H9 (cell line): ENCODE measurements at regions not wholly inside any gene's neighbourhood (a gene's known extent, or its start where the extent isn't known, plus 50 kb on each side); places are given as distances from the start of the nearest gene placed in this dataset.

Experiments
- DNase-seq: peaks from one replicate; pipeline ENCODE4 v3.0.0-alpha.2; 2017
- H2AFZ ChIP-seq: one replicate; pipeline ENCODE4 v1.6.1; 2013; ENCODE audit warnings: mild to moderate bottlenecking, low read length, control low read depth, moderate library complexity
- H2AK5ac ChIP-seq: 2 replicates; pipeline ENCODE4 v1.6.1; 2013; ENCODE audit warnings: low read length, control low read depth, mixed read lengths; ENCODE audit not compliant: insufficient read length
- H2BK120ac ChIP-seq: one replicate; pipeline ENCODE4 v1.6.1; 2013; ENCODE audit warnings: low read depth, mild to moderate bottlenecking, low read length, control low read depth, inconsistent platforms; ENCODE audit not compliant: poor library complexity, severe bottlenecking
- H2BK12ac ChIP-seq: 2 replicates; pipeline ENCODE4 v1.6.1; 2013; ENCODE audit warnings: low read length, control low read depth, mixed read lengths, low read depth; ENCODE audit not compliant: insufficient read length
- H2BK15ac ChIP-seq: 2 replicates; pipeline ENCODE4 v1.6.1; 2013; ENCODE audit warnings: low read depth, low read length, control low read depth
- H2BK20ac ChIP-seq: one replicate; pipeline ENCODE4 v1.6.1; 2013; ENCODE audit warnings: low read depth, mild to moderate bottlenecking, low read length, control low read depth, inconsistent platforms; ENCODE audit not compliant: poor library complexity, severe bottlenecking
- H2BK5ac ChIP-seq: 2 replicates; pipeline ENCODE4 v1.6.1; 2013; ENCODE audit warnings: low read length, control low read depth, mixed read lengths; ENCODE audit not compliant: insufficient read length
- H3K14ac ChIP-seq: 2 replicates; pipeline ENCODE4 v1.6.1; 2013; ENCODE audit warnings: low read length, control low read depth; ENCODE audit not compliant: insufficient read depth
- H3K18ac ChIP-seq: 2 replicates; pipeline ENCODE4 v1.6.1; 2013; ENCODE audit warnings: low read depth, mild to moderate bottlenecking, mixed read lengths, low read length, control low read depth; ENCODE audit not compliant: insufficient read length
- H3K23ac ChIP-seq: 2 replicates; pipeline ENCODE4 v1.6.1; 2013; ENCODE audit warnings: low read length, control low read depth, mixed read lengths, low read depth; ENCODE audit not compliant: insufficient read length
- H3K23me2 ChIP-seq: 2 replicates; pipeline ENCODE4 v1.6.1; 2013; ENCODE audit warnings: low read depth, mild to moderate bottlenecking, mixed read lengths, low read length, control low read depth; ENCODE audit not compliant: insufficient read length, poor library complexity, severe bottlenecking
- H3K27ac ChIP-seq: 2 replicates; pipeline ENCODE4 v1.5.1; 2013; ENCODE audit warnings: low read length, control low read depth, mixed read lengths, low read depth; ENCODE audit not compliant: insufficient read length
- H3K27me3 ChIP-seq: 2 replicates; pipeline ENCODE4 v1.6.1; 2013; ENCODE audit warnings: low read length, control low read depth, inconsistent platforms; ENCODE audit not compliant: insufficient read depth
- H3K4ac ChIP-seq: 2 replicates; pipeline ENCODE4 v1.6.1; 2013; ENCODE audit warnings: low read depth, mild to moderate bottlenecking, control low read depth, inconsistent platforms, low read length, moderate library complexity
- H3K4me1 ChIP-seq: 2 replicates; pipeline ENCODE4 v1.6.1; 2013; ENCODE audit warnings: low read length, control low read depth, inconsistent platforms; ENCODE audit not compliant: insufficient read depth
- H3K4me2 ChIP-seq: 2 replicates; pipeline ENCODE4 v1.6.1; 2013; ENCODE audit warnings: low read length, control low read depth, mixed read lengths; ENCODE audit not compliant: insufficient read length, insufficient read depth
- H3K56ac ChIP-seq: 2 replicates; pipeline ENCODE4 v1.6.1; 2013; ENCODE audit warnings: low read depth, mild to moderate bottlenecking, mixed read lengths, low read length, control low read depth; ENCODE audit not compliant: insufficient read length
- H3K79me1 ChIP-seq: 2 replicates; pipeline ENCODE4 v1.6.1; 2013; ENCODE audit warnings: low read depth, mild to moderate bottlenecking, moderate library complexity, low read length, control low read depth, inconsistent platforms; ENCODE audit not compliant: insufficient read depth, poor library complexity, severe bottlenecking
- H3K79me2 ChIP-seq: 2 replicates; pipeline ENCODE4 v1.6.1; 2013; ENCODE audit warnings: low read length, control low read depth, inconsistent platforms; ENCODE audit not compliant: insufficient read depth
- H3K9ac ChIP-seq: 2 replicates; pipeline ENCODE4 v1.6.1; 2013; ENCODE audit warnings: low read length, control low read depth, mixed read lengths; ENCODE audit not compliant: insufficient read length; ENCODE audit errors: extremely low read depth
- H3K9me3 ChIP-seq: one replicate; pipeline ENCODE4 v1.6.1; 2013; ENCODE audit warnings: low read depth, low read length, inconsistent platforms; ENCODE audit not compliant: control insufficient read depth
- H3T11ph ChIP-seq: one replicate; pipeline ENCODE4 v1.6.1; 2013; ENCODE audit warnings: mild to moderate bottlenecking, low read length, control low read depth, inconsistent platforms
- H4K20me1 ChIP-seq: one replicate; pipeline ENCODE4 v1.6.1; 2013; ENCODE audit not compliant: control insufficient read depth, insufficient read length, insufficient read depth
- H4K5ac ChIP-seq: 2 replicates; pipeline ENCODE4 v1.6.1; 2013; ENCODE audit warnings: low read depth, mild to moderate bottlenecking, mixed read lengths, low read length, control low read depth; ENCODE audit not compliant: insufficient read length
- H4K8ac ChIP-seq: replicated peaks from 2 replicates; pipeline ENCODE4 v1.6.1; 2013; ENCODE audit warnings: low read length, control low read depth, mixed read lengths, low read depth; ENCODE audit not compliant: insufficient read length
- H4K91ac ChIP-seq: 2 replicates; pipeline ENCODE4 v1.6.1; 2013; ENCODE audit warnings: low read depth, mild to moderate bottlenecking, moderate library complexity, mixed read lengths, low read length, control low read depth; ENCODE audit not compliant: insufficient read length
- H3K27ac Mint-ChIP-seq, 3 experiments: 2 replicates in 2 of 3; 3 replicates in 1 of 3; pipeline ENCODE4 v1.8.0; 2020 to 2021; ENCODE audit warnings: mixed read lengths in 3 of 3, mild to moderate bottlenecking in 1 of 3, moderate library complexity in 1 of 3
- H3K27me3 Mint-ChIP-seq: 2 replicates; pipeline ENCODE4 v1.8.0; 2021; ENCODE audit warnings: low read depth, mild to moderate bottlenecking, moderate library complexity, mixed read lengths
- H3K36me3 Mint-ChIP-seq, 3 experiments: 2 replicates in 2 of 3; 3 replicates in 1 of 3; pipeline ENCODE4 v1.8.0; 2020 to 2021; ENCODE audit warnings: low read depth in 3 of 3, mixed read lengths in 3 of 3; ENCODE audit not compliant: insufficient read depth in 1 of 3
- H3K4me1 Mint-ChIP-seq, 2 experiments: 2 replicates each; pipeline ENCODE4 v1.8.0; 2020; ENCODE audit warnings: mixed read lengths in 2 of 2
- H3K4me3 Mint-ChIP-seq, 2 experiments: 2 replicates in 1 of 2; 3 replicates in 1 of 2; pipeline ENCODE4 v1.8.0; 2020 to 2021; ENCODE audit warnings: mild to moderate bottlenecking in 2 of 2, mixed read lengths in 2 of 2, moderate library complexity in 1 of 2
- H3K9me3 Mint-ChIP-seq, 2 experiments: 2 replicates in 1 of 2; 3 replicates in 1 of 2; pipeline ENCODE4 v1.8.0; 2020; ENCODE audit warnings: mild to moderate bottlenecking in 2 of 2, mixed read lengths in 2 of 2, moderate library complexity in 1 of 2
- CTCF ChIP-seq: fragments of 200-600 bp; sonication (generic); conservative IDR thresholded peaks from 3 replicates; pipeline ENCODE4 v1.8.0; 2021; ENCODE audit warnings: antibody characterized with exemption, mild to moderate bottlenecking
- WGBS: extraction: QIAGEN DNeasy Blood & Tissue Kit; methylation state at CpG from one replicate; pipeline ENCODE4 v1.1.7; 2013; ENCODE audit warnings: missing lambda C conversion rate, low lambda C conversion rate, mixed read lengths; ENCODE audit not compliant: insufficient read length; ENCODE audit errors: extremely low coverage; 5-methylcytosine and 5-hydroxymethylcytosine counted together

GRCh38 chr12:41920355-41920754 lies 224.3 kb downstream of the GXYLT1 start:
- no peaks in the 10 kb centered on the region for H3K9me3 ChIP-seq
- no peaks in the 10 kb centered on the region for H3K79me1 ChIP-seq
- H3K23me2 ChIP-seq: no peaks in the 10 kb centered on the region
- H3K4me2 ChIP-seq: no peak overlapping the region
- no peaks in the 10 kb centered on the region for H3K27me3 ChIP-seq
- no peak overlapping the region for H3K4ac ChIP-seq
- H2AFZ ChIP-seq: no peak overlapping the region
- H2AK5ac ChIP-seq: no peak overlapping the region
- Mint-ChIP-seq H3K4me3 (0 out of 5 replicates have a peak overlapping the region, but pooled peaks have one; percentile 23 to 46), H3K9me3 (peaks cover 0 to 9% of the 10 kb centered on the region in 2 experiments; a peak in 2 of 5 replicates), H3K27me3 (peaks cover 30% of the 10 kb centered on the region), H3K36me3 (peaks cover 0 to 9% (median 4%) of the 10 kb centered on the region in 3 experiments; a peak in 3 of 7 replicates), H3K27ac (no peak overlapping the region), H3K4me1 (peaks cover 43 to 47% of the 10 kb centered on the region in 2 experiments)
- no peak for TF ChIP-seq CTCF
- H3T11ph ChIP-seq: no peak overlapping the region
- peaks cover 5% of the 10 kb centered on the region; the same call in 1 of the 2 replicates for H3K4me1 ChIP-seq
- H3K23ac ChIP-seq: no peak overlapping the region
- H3K14ac ChIP-seq: no peak overlapping the region
- no peak overlapping the region for H4K8ac ChIP-seq
- no peak overlapping the region for H3K56ac ChIP-seq
- no peaks in the 10 kb centered on the region for H4K20me1 ChIP-seq
- no peak overlapping the region for H4K91ac ChIP-seq
- H3K18ac ChIP-seq: no peak overlapping the region
- DNase-seq: no peak
- no peak overlapping the region for H2BK5ac ChIP-seq
- no CpG with 5 or more reads among the region's 1 CpG for WGBS
- no peak overlapping the region for H3K9ac ChIP-seq
- H2BK12ac ChIP-seq: no peak overlapping the region
- H3K27ac ChIP-seq: no peak overlapping the region
- H2BK20ac ChIP-seq: no peak overlapping the region
- no peaks in the 10 kb centered on the region for H3K79me2 ChIP-seq
- H2BK120ac ChIP-seq: no peak overlapping the region
- no peak overlapping the region for H2BK15ac ChIP-seq
- no peak overlapping the region for H4K5ac ChIP-seq
